Uterus (tissue), 2 donors: ENCODE measurements at regions not wholly inside any gene's neighbourhood (a gene's known extent, or its start where the extent isn't known, plus 50 kb on each side); places are given as distances from the start of the nearest gene placed in this dataset.

Experiments used
- POLR2A ChIP-seq, 2 donors: fragments of 450-650 bp; IDR thresholded peaks; one replicate each; pipeline ENCODE4 v1.6.1; 2016; ENCODE audit warnings: antibody characterized with exemption in 2 of 2, mild to moderate bottlenecking in 1 of 2, moderate library complexity in 1 of 2
- TF ChIP-seq, protein P1 (sequence below), 4 experiments: fragments of 200-600 bp in 2 of 4; fragments of 450-650 bp in 2 of 4; sonication (generic) in 2 of 4; IDR thresholded peaks; one replicate each; pipeline ENCODE4 v1.5.1; 2016 to 2019; ENCODE audit warnings: antibody characterized with exemption in 4 of 4, mild to moderate bottlenecking in 2 of 4, moderate library complexity in 1 of 4

DNA sequence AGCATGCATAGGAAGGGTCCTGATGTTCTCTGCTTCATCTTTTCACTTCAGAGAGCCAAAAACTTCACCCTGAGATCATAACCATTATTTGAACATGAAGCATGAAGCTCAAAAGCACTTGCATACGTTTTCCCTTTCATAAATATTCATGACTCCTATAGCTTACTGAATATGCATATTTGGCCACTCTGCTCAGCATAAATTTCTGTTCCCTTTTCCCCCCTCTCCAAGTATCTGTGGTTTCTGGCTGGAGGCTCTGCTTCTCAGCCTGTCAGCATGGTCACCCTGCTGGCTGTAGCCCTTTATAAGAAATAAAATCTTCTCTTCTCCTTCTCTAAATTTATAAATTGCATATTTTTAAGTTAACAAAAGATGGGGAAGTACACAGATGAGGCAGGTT is 384.7 kb upstream of the AGA start:
- TF ChIP-seq, protein P1, sequence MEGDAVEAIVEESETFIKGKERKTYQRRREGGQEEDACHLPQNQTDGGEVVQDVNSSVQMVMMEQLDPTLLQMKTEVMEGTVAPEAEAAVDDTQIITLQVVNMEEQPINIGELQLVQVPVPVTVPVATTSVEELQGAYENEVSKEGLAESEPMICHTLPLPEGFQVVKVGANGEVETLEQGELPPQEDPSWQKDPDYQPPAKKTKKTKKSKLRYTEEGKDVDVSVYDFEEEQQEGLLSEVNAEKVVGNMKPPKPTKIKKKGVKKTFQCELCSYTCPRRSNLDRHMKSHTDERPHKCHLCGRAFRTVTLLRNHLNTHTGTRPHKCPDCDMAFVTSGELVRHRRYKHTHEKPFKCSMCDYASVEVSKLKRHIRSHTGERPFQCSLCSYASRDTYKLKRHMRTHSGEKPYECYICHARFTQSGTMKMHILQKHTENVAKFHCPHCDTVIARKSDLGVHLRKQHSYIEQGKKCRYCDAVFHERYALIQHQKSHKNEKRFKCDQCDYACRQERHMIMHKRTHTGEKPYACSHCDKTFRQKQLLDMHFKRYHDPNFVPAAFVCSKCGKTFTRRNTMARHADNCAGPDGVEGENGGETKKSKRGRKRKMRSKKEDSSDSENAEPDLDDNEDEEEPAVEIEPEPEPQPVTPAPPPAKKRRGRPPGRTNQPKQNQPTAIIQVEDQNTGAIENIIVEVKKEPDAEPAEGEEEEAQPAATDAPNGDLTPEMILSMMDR (IDR thresholded peaks at IDR 0.05) = no peak
- TF ChIP-seq POLR2A (IDR thresholded peaks at IDR 0.05) = no peak
